MM.1S (cell line): ENCODE measurements at regions not wholly inside any gene's neighbourhood (a gene's known extent, or its start where the extent isn't known, plus 50 kb on each side); places are given as distances from the start of the nearest gene placed in this dataset.

Experiments used
- DNase-seq: peaks from one replicate; pipeline ENCODE4 v3.0.0-alpha.2; 2015
- H2AFZ ChIP-seq: fragments of 300-600 bp; sonication (generic); 2 replicates; pipeline ENCODE4 v1.6.0; 2016; ENCODE audit warnings: antibody characterized with exemption, low read length
- H3F3A ChIP-seq: fragments of 300-600 bp; sonication (generic); 2 replicates; pipeline ENCODE4 v1.6.1; 2016; ENCODE audit warnings: mild to moderate bottlenecking, antibody characterized with exemption, low read length, moderate library complexity, mixed read lengths; ENCODE audit not compliant: insufficient read depth
- H3K27ac ChIP-seq: fragments of 300-600 bp; sonication (generic); 2 replicates; pipeline ENCODE4 v1.5.1; 2016; ENCODE audit warnings: mild to moderate bottlenecking, low read length
- H3K27me3 ChIP-seq: fragments of 300-600 bp; sonication (generic); replicated peaks from 2 replicates; pipeline ENCODE4 v1.6.0; 2016; ENCODE audit warnings: low read length; ENCODE audit not compliant: insufficient read depth
- H3K36me3 ChIP-seq: fragments of 300-600 bp; sonication (generic); replicated peaks from 2 replicates; pipeline ENCODE4 v1.6.1; 2016; ENCODE audit warnings: mild to moderate bottlenecking, low read length, mixed read lengths; ENCODE audit not compliant: insufficient read depth
- H3K4me1 ChIP-seq: fragments of 300-600 bp; sonication (generic); 2 replicates; pipeline ENCODE4 v1.6.1; 2016; ENCODE audit warnings: low read length, mixed read lengths
- H3K4me2 ChIP-seq: fragments of 300-600 bp; sonication (generic); 2 replicates; pipeline ENCODE4 v1.6.0; 2016; ENCODE audit warnings: low read depth, low read length
- H3K4me3 ChIP-seq: fragments of 300-600 bp; sonication (generic); 2 replicates; pipeline ENCODE4 v1.5.1; 2016; ENCODE audit warnings: low read length, mixed read lengths
- H3K79me2 ChIP-seq: fragments of 300-600 bp; sonication (generic); 2 replicates; pipeline ENCODE4 v1.6.1; 2016; ENCODE audit warnings: mixed run types, low read length, mixed read lengths
- H3K9ac ChIP-seq: fragments of 300-600 bp; sonication (generic); 2 replicates; pipeline ENCODE4 v1.6.1; 2016; ENCODE audit warnings: low read length, mixed read lengths
- H3K9me2 ChIP-seq: fragments of 300-600 bp; sonication (generic); replicated peaks from 2 replicates; pipeline ENCODE4 v1.6.1; 2016; ENCODE audit warnings: mild to moderate bottlenecking, low read length, mixed read lengths; ENCODE audit not compliant: insufficient read depth
- H3K9me3 ChIP-seq: fragments of 300-600 bp; sonication (generic); replicated peaks from 2 replicates; pipeline ENCODE4 v1.6.1; 2016; ENCODE audit warnings: mild to moderate bottlenecking, low read length, mixed read lengths; ENCODE audit not compliant: insufficient read depth
- H4K20me1 ChIP-seq: fragments of 300-600 bp; sonication (generic); 2 replicates; pipeline ENCODE4 v1.6.1; 2016; ENCODE audit warnings: mild to moderate bottlenecking, low read length, moderate library complexity, mixed read lengths; ENCODE audit not compliant: insufficient read depth
- EZH2 ChIP-seq: fragments of 300-600 bp; sonication (generic); optimal IDR thresholded peaks from 2 replicates; pipeline ENCODE3; 2017; ENCODE audit warnings: low read depth, mild to moderate bottlenecking, antibody characterized with exemption, low read length, mixed read lengths
- EZH2phosphoT487 ChIP-seq: fragments of 300-600 bp; sonication (generic); IDR thresholded peaks from 2 replicates; pipeline ENCODE4 v1.6.1; 2018; ENCODE audit warnings: antibody characterized with exemption, low read length
- TF ChIP-seq, protein P1 (sequence below): fragments of 300-600 bp; sonication (generic); IDR thresholded peaks from 2 replicates; pipeline ENCODE4 v1.5.1; 2016; ENCODE audit warnings: antibody characterized with exemption, low read length, mixed read lengths

DNA sequence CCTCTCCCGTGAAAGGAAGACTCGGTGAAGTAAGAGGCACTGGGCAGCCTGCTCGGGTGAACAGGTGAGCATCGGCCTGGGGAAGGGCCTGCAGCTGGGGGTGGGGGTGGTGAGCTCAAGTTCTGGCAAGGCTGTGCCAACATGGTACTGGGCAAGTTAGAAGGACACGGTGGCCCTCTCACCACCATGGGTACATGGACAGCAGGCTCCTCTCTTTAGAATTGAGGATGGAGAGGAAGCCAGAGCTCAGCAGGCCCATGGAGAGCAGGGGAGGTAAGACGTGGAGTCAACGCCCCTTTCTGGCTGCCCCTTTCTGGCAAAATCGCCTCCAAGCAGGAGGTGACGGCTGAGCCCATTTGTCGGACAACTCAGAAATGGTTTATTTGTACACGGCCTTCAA, 135.6 kb downstream of the ANKRD60 start:
- Histone ChIP-seq H3K4me1 (no peaks in the 10 kb centered on the region), H3K27me3 (peaks cover 94% of the 10 kb centered on the region), H3K9me3 (no peaks in the 10 kb centered on the region), H3F3A (no peaks in the 10 kb centered on the region), H3K4me3 (no peak overlapping the region), H3K4me2 (no peak overlapping the region), H3K79me2 (no peaks in the 10 kb centered on the region), H4K20me1 (no peaks in the 10 kb centered on the region), H3K9ac (no peak overlapping the region), H3K36me3 (no peaks in the 10 kb centered on the region; the same call in 1 of the 2 replicates), H2AFZ (no peak overlapping the region), H3K27ac (no peak overlapping the region), H3K9me2 (no peaks in the 10 kb centered on the region)
- no peak for TF ChIP-seq EZH2
- TF ChIP-seq, protein P1, sequence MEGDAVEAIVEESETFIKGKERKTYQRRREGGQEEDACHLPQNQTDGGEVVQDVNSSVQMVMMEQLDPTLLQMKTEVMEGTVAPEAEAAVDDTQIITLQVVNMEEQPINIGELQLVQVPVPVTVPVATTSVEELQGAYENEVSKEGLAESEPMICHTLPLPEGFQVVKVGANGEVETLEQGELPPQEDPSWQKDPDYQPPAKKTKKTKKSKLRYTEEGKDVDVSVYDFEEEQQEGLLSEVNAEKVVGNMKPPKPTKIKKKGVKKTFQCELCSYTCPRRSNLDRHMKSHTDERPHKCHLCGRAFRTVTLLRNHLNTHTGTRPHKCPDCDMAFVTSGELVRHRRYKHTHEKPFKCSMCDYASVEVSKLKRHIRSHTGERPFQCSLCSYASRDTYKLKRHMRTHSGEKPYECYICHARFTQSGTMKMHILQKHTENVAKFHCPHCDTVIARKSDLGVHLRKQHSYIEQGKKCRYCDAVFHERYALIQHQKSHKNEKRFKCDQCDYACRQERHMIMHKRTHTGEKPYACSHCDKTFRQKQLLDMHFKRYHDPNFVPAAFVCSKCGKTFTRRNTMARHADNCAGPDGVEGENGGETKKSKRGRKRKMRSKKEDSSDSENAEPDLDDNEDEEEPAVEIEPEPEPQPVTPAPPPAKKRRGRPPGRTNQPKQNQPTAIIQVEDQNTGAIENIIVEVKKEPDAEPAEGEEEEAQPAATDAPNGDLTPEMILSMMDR, result no peak
- TF ChIP-seq EZH2phosphoT487, result no peak
- DNase-seq, result no peak

DNA sequence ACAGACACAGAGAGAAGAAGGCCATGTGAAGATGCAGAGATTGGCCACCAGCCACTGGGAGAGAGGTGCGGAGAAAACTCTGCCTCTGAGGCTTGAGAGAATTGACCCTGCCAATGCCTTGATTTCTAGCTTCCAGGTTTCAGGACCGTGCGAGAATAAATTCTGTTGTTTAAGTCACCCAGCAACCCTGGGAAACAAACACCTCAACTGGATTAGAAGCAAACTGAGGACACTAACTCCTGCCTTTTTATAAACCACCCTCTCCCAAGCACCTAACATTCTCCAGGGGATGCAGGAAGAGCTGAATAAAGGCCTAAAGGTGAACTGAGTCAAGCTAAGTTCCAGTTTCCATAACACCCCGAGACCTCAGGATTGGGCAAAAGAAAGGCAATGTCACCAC, 136.1 kb downstream of the ANKRD60 start:
- Histone ChIP-seq H3K4me1 (no peaks in the 10 kb centered on the region), H4K20me1 (no peaks in the 10 kb centered on the region), H3K79me2 (no peaks in the 10 kb centered on the region), H3K36me3 (no peaks in the 10 kb centered on the region; the same call in 1 of the 2 replicates), H3K9ac (no peak overlapping the region), H3K4me2 (no peak overlapping the region), H3F3A (no peaks in the 10 kb centered on the region), H3K27me3 (peaks cover 91% of the 10 kb centered on the region), H3K9me3 (no peaks in the 10 kb centered on the region), H3K4me3 (no peak overlapping the region), H3K27ac (no peak overlapping the region), H2AFZ (no peak overlapping the region), H3K9me2 (no peaks in the 10 kb centered on the region)
- DNase-seq, result no peak
- TF ChIP-seq, protein P1, result no peak
- no peak for TF ChIP-seq EZH2phosphoT487
- TF ChIP-seq EZH2, result no peak

DNA sequence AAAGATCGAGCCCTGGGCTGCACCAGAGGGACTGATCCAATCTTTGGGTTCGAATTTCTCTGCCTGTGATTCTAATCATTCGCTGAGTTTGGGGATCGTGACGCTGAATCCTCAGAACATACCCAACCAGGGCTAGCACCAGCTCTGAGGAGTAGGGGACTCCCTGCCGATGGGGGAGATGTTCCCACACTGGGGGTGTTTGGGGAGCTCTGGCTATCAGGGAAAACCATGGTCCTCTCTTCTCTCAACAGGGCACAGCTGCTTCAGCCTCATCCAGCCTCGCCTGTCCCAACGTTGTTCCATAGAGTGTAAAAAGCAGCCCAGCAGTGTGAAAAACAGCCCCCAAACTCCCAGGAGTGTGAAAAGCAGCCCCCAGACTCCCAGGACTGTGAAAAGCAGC, 136.6 kb downstream of the ANKRD60 start:
- Histone ChIP-seq H3K9me2 (no peaks in the 10 kb centered on the region), H3K36me3 (no peaks in the 10 kb centered on the region; the same call in 1 of the 2 replicates), H3K9ac (no peak overlapping the region), H3K27ac (no peak overlapping the region), H2AFZ (no peak overlapping the region), H3K9me3 (no peaks in the 10 kb centered on the region), H3F3A (no peaks in the 10 kb centered on the region), H3K4me2 (no peak overlapping the region), H3K79me2 (no peaks in the 10 kb centered on the region), H4K20me1 (no peaks in the 10 kb centered on the region), H3K4me1 (no peaks in the 10 kb centered on the region), H3K4me3 (no peak overlapping the region), H3K27me3 (peaks cover 85% of the 10 kb centered on the region)
- DNase-seq, result no peak
- no peak for TF ChIP-seq EZH2
- TF ChIP-seq EZH2phosphoT487, result no peak
- TF ChIP-seq, protein P1, result no peak
